ENCODE measurements at regions not wholly inside any gene's neighbourhood (a gene's known extent, or its start where the extent isn't known, plus 50 kb on each side); places are given as distances from the start of the nearest gene placed in this dataset.

- TF ChIP-seq CTCF (IDR thresholded peaks at IDR 0.05), result no peak
- TF ChIP-seq POLR2AphosphoS5 (IDR thresholded peaks at IDR 0.05), result no peak
- no peak for TF ChIP-seq POLR2A (IDR thresholded peaks at IDR 0.05)
These were observed 173.0 kb upstream of the WSCD2 start for GRCh38 chr12:107955966-107956643.
